ENCODE measurements at regions not wholly inside any gene's neighbourhood (a gene's known extent, or its start where the extent isn't known, plus 50 kb on each side); places are given as distances from the start of the nearest gene placed in this dataset.

DNA sequence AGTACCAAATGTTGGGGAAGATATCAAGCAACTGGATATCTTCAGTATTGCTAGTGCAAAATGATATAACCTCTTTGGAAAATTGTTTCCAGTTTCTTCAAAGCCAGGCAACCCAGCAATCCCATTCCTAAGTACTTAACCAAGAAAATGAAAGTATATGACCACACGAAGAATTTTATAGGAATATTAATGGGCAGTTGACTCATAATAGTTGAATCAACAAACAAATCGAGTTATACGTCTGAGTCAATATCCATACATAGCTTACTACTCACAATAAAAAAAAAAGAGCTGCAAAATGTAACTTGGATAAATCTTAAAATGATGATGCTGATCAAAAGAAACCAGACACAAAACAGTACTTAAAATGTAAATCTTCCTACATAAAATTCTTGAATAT lies 810.4 kb downstream of the METTL4 start:
- TF ChIP-seq, protein P1, sequence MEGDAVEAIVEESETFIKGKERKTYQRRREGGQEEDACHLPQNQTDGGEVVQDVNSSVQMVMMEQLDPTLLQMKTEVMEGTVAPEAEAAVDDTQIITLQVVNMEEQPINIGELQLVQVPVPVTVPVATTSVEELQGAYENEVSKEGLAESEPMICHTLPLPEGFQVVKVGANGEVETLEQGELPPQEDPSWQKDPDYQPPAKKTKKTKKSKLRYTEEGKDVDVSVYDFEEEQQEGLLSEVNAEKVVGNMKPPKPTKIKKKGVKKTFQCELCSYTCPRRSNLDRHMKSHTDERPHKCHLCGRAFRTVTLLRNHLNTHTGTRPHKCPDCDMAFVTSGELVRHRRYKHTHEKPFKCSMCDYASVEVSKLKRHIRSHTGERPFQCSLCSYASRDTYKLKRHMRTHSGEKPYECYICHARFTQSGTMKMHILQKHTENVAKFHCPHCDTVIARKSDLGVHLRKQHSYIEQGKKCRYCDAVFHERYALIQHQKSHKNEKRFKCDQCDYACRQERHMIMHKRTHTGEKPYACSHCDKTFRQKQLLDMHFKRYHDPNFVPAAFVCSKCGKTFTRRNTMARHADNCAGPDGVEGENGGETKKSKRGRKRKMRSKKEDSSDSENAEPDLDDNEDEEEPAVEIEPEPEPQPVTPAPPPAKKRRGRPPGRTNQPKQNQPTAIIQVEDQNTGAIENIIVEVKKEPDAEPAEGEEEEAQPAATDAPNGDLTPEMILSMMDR (IDR thresholded peaks at IDR 0.05; ENCODE audit: low read depth, low read length), result no peak
- TF ChIP-seq EZH2phosphoT487 (IDR thresholded peaks at IDR 0.05; ENCODE audit: low read depth), result no peak

All from OCI-LY3 (cell line).